RWPE2 (cell line): ENCODE measurements at regions not wholly inside any gene's neighbourhood (a gene's known extent, or its start where the extent isn't known, plus 50 kb on each side); places are given as distances from the start of the nearest gene placed in this dataset.

ENCODE experiments used
- ATAC-seq: fragments of 200-7000 bp; cut with Tn5 transposase; 3 replicates; pipeline ENCODE4 v1.9.1; 2021; ENCODE audit warnings: low read depth
- DNase-seq: peaks from one replicate; pipeline ENCODE4 v3.0.0-alpha.2; 2020; ENCODE audit warnings: low spot score
- H3K27ac ChIP-seq: fragments of 450-650 bp; 2 replicates; pipeline ENCODE4 v1.5.1; 2017; ENCODE audit warnings: mild to moderate bottlenecking; ENCODE audit not compliant: poor library complexity, severe bottlenecking
- H3K27me3 ChIP-seq: fragments of 250-450 bp; sonication (Bioruptor Pico); 2 replicates; pipeline ENCODE4 v1.5.1; 2021; ENCODE audit warnings: mild to moderate bottlenecking, moderate library complexity; ENCODE audit not compliant: insufficient read depth, poor library complexity, severe bottlenecking
- H3K36me3 ChIP-seq: fragments of 250-450 bp; sonication (Bioruptor Pico); 2 replicates; pipeline ENCODE4 v1.5.1; 2020; ENCODE audit warnings: low read depth, mild to moderate bottlenecking, moderate library complexity
- H3K4me1 ChIP-seq: fragments of 250-450 bp; sonication (Bioruptor Pico); 2 replicates; pipeline ENCODE4 v1.5.1; 2021; ENCODE audit warnings: mild to moderate bottlenecking, moderate library complexity; ENCODE audit not compliant: insufficient read depth, poor library complexity, severe bottlenecking
- H3K4me3 ChIP-seq: fragments of 250-450 bp; sonication (Bioruptor Pico); 2 replicates; pipeline ENCODE4 v1.5.1; 2021; ENCODE audit warnings: mild to moderate bottlenecking, moderate library complexity; ENCODE audit not compliant: severe bottlenecking
- H3K9me3 ChIP-seq: fragments of 250-450 bp; sonication (Bioruptor Pico); 2 replicates; pipeline ENCODE4 v1.5.1; 2021; ENCODE audit warnings: mild to moderate bottlenecking, moderate library complexity; ENCODE audit not compliant: severe bottlenecking
- CTCF ChIP-seq: fragments of 450-650 bp; IDR thresholded peaks from one replicate; pipeline ENCODE4 v1.5.1; 2017; ENCODE audit warnings: mild to moderate bottlenecking, moderate library complexity; ENCODE audit not compliant: poor library complexity, severe bottlenecking

GRCh38 chr13:85615031-85615430 lies 184.2 kb downstream of the SLITRK6 start:
- TF ChIP-seq CTCF, result no peak
- H3K27ac ChIP-seq, result no peak overlapping the region
- H3K36me3 ChIP-seq, result no peaks in the 10 kb centered on the region
- ATAC-seq, result no peak
- H3K27me3 ChIP-seq, result no peaks in the 10 kb centered on the region
- no peaks in the 10 kb centered on the region for H3K9me3 ChIP-seq
- H3K4me3 ChIP-seq, result no peak overlapping the region
- DNase-seq, result no peak
- H3K4me1 ChIP-seq, result peaks cover 10% of the 10 kb centered on the region

GRCh38 chr13:85610024-85610423 lies 189.2 kb downstream of the SLITRK6 start:
- ATAC-seq (no peak), DNase-seq (no peak)
- no peak for TF ChIP-seq CTCF
- H3K4me3 ChIP-seq, result no peak overlapping the region
- no peak overlapping the region for H3K27ac ChIP-seq
- no peaks in the 10 kb centered on the region for H3K27me3 ChIP-seq
- H3K9me3 ChIP-seq, result no peaks in the 10 kb centered on the region
- no peaks in the 10 kb centered on the region for H3K4me1 ChIP-seq
- H3K36me3 ChIP-seq, result no peaks in the 10 kb centered on the region

- no peaks in the 10 kb centered on the region for H3K27me3 ChIP-seq
- no peak overlapping the region for H3K4me3 ChIP-seq
- ATAC-seq, result no peak
These were observed 190.9 kb downstream of the SLITRK6 start for GRCh38 chr13:85608255-85608829.

GRCh38 chr13:85603735-85604134 lies 195.5 kb downstream of the SLITRK6 start:
- Histone ChIP-seq H3K9me3 (no peaks in the 10 kb centered on the region), H3K27me3 (no peaks in the 10 kb centered on the region), H3K4me1 (no peaks in the 10 kb centered on the region), H3K4me3 (no peak overlapping the region), H3K27ac (no peak overlapping the region), H3K36me3 (no peaks in the 10 kb centered on the region)
- ATAC-seq (no peak), DNase-seq (no peak)
- no peak for TF ChIP-seq CTCF

More at GRCh38 chr13:85608255-85608829, 190.9 kb downstream of the SLITRK6 start:
- Histone ChIP-seq H3K27ac (no peak overlapping the region), H3K9me3 (no peaks in the 10 kb centered on the region), H3K36me3 (no peaks in the 10 kb centered on the region), H3K4me1 (no peaks in the 10 kb centered on the region)
- no peak for TF ChIP-seq CTCF
- no peak for DNase-seq

- no peak for DNase-seq
- ATAC-seq, result no peak
- no peak overlapping the region for H3K4me3 ChIP-seq
These were observed 197.7 kb downstream of the SLITRK6 start for GRCh38 chr13:85601526-85601925.

More at GRCh38 chr13:85601526-85601925, 197.7 kb downstream of the SLITRK6 start:
- Histone ChIP-seq H3K36me3 (no peaks in the 10 kb centered on the region), H3K27me3 (no peaks in the 10 kb centered on the region), H3K4me1 (no peaks in the 10 kb centered on the region), H3K27ac (no peak overlapping the region), H3K9me3 (no peaks in the 10 kb centered on the region)
- no peak for TF ChIP-seq CTCF
